Endothelial cell of umbilical vein (primary cell): ENCODE measurements at regions not wholly inside any gene's neighbourhood (a gene's known extent, or its start where the extent isn't known, plus 50 kb on each side); places are given as distances from the start of the nearest gene placed in this dataset.

Experiments used
- BruUV-seq: library from RNA; stranded (reverse); fragments of 400-500 nt; replicated peaks from 2 replicates; lab custom pipeline; 2021; lab: Mats Ljungman, UMichigan
- CTCF ChIA-PET: fragments of 300-600, 350-600 bp; sonication (Branson Sonifier 250); formaldehyde crosslinking; loops from one replicate; lab custom pipeline; 2021; ENCODE audit warnings: antibody characterized with exemption, inconsistent platforms; lab: Charles Lee
- POLR2A ChIA-PET: fragments of 300-600, 350-600 bp; sonication (Branson Sonifier 250); formaldehyde crosslinking; loops from one replicate; lab custom pipeline; 2021; ENCODE audit warnings: antibody characterized with exemption, inconsistent platforms; lab: Charles Lee
- DNase-seq: peaks from one replicate; pipeline ENCODE4 v3.0.0-alpha.2; 2011; ENCODE audit warnings: low read depth, low spot score
- FAIRE-seq: peaks from 2 replicates; lab custom pipeline; 2011; peaks lifted over from hg19 to GRCh38; lab: Jason Lieb, UNC
- H2AFZ ChIP-seq: 2 replicates; pipeline ENCODE4 v1.6.0; 2012; ENCODE audit warnings: low read depth, low read length, control low read depth, inconsistent platforms
- H3K27ac ChIP-seq: 2 replicates; pipeline ENCODE4 v1.5.1; 2011; ENCODE audit warnings: low read depth, mild to moderate bottlenecking, control low read depth, low read length, moderate library complexity; ENCODE audit not compliant: insufficient read depth
- H3K27me3 ChIP-seq, 2 experiments: 2 replicates each; pipeline versions ENCODE4 v1.6.0 to v1.6.1; 2011; ENCODE audit warnings: low read length in 2 of 2, mixed read lengths in 1 of 2; ENCODE audit not compliant: control insufficient read depth in 2 of 2, insufficient read depth in 2 of 2
- H3K36me3 ChIP-seq, 2 experiments: 2 replicates in 1 of 2; 3 replicates in 1 of 2; pipeline ENCODE4 v1.5.1; 2011; ENCODE audit warnings: low read length in 2 of 2, mild to moderate bottlenecking in 1 of 2, moderate library complexity in 1 of 2; ENCODE audit not compliant: control insufficient read depth in 2 of 2, insufficient read depth in 2 of 2; ENCODE audit errors: extremely low read depth in 1 of 2
- H3K4me1 ChIP-seq: 3 replicates; pipeline ENCODE4 v1.5.1; 2011; ENCODE audit warnings: mild to moderate bottlenecking, low read length; ENCODE audit not compliant: control insufficient read depth, insufficient read depth; ENCODE audit errors: extremely low read depth
- H3K4me2 ChIP-seq: 2 replicates; pipeline ENCODE4 v1.6.1; 2011; ENCODE audit warnings: low read length, control low read depth, mixed read lengths; ENCODE audit not compliant: insufficient read depth
- H3K4me3 ChIP-seq, 3 experiments: fragments of 200-600 bp in 1 of 3; sonication (generic), shearing (Covaris generic) in 1 of 3; replicated peaks in 1 of 3; 2 replicates each; pipeline ENCODE4 v1.5.1; 2011 to 2016; ENCODE audit warnings: control low read depth in 3 of 3, low read length in 3 of 3, mild to moderate bottlenecking in 2 of 3, inconsistent platforms in 1 of 3, low read depth in 1 of 3, moderate library complexity in 1 of 3; ENCODE audit not compliant: insufficient read depth in 1 of 3
- H3K79me2 ChIP-seq: 2 replicates; pipeline ENCODE4 v1.6.0; 2012; ENCODE audit warnings: low read length, inconsistent platforms; ENCODE audit not compliant: control insufficient read depth, insufficient read depth
- H3K9ac ChIP-seq: replicated peaks from 2 replicates; pipeline ENCODE3; 2011; ENCODE audit warnings: low read length, control low read depth; ENCODE audit not compliant: insufficient read depth; ENCODE audit errors: extremely low read depth
- H3K9me1 ChIP-seq: replicated peaks from 3 replicates; pipeline ENCODE4 v1.6.0; 2011; ENCODE audit warnings: mild to moderate bottlenecking, low read length; ENCODE audit not compliant: control insufficient read depth, insufficient read depth; ENCODE audit errors: extremely low read depth
- H3K9me3 ChIP-seq: replicated peaks from 2 replicates; pipeline ENCODE4 v1.5.1; 2012; ENCODE audit warnings: low read length, inconsistent platforms; ENCODE audit not compliant: control insufficient read depth, insufficient read depth
- H4K20me1 ChIP-seq: replicated peaks from 2 replicates; pipeline ENCODE3; 2011; ENCODE audit warnings: mild to moderate bottlenecking, low read length; ENCODE audit not compliant: control insufficient read depth, insufficient read depth; ENCODE audit errors: extremely low read depth
- CTCF ChIP-seq, 2 donors: IDR thresholded peaks; 1 replicate in 1 of 2; 2 replicates in 1 of 2; pipeline ENCODE4 v1.5.1; 2011; ENCODE audit warnings: low read length in 2 of 2, mild to moderate bottlenecking in 2 of 2, moderate library complexity in 2 of 2, control low read depth in 1 of 2, inconsistent platforms in 1 of 2, low read depth in 1 of 2; ENCODE audit not compliant: insufficient read depth in 1 of 2; ENCODE audit errors: extremely low read depth in 1 of 2
- EZH2 ChIP-seq: IDR thresholded peaks from 2 replicates; pipeline ENCODE4 v1.6.1; 2012; ENCODE audit warnings: borderline replicate concordance, low read depth, mild to moderate bottlenecking, moderate library complexity, low read length, inconsistent platforms; ENCODE audit not compliant: severe bottlenecking
- FOS ChIP-seq: IDR thresholded peaks from 2 replicates; pipeline ENCODE4 v1.6.1; 2011; ENCODE audit warnings: mild to moderate bottlenecking, low read length, moderate library complexity, borderline replicate concordance; ENCODE audit not compliant: insufficient read depth
- GATA2 ChIP-seq: IDR thresholded peaks from 2 replicates; pipeline ENCODE4 v1.7.0; 2011; ENCODE audit warnings: low read depth, mild to moderate bottlenecking, moderate library complexity, mixed read lengths, low read length; ENCODE audit not compliant: insufficient read length, insufficient read depth
- JUN ChIP-seq: IDR thresholded peaks from 2 replicates; pipeline ENCODE4 v1.6.1; 2011; ENCODE audit warnings: borderline replicate concordance, low read depth; ENCODE audit not compliant: insufficient read length, insufficient read depth
- MAX ChIP-seq: IDR thresholded peaks from 2 replicates; pipeline ENCODE4 v1.6.1; 2011; ENCODE audit not compliant: insufficient read depth, insufficient read length
- MYC ChIP-seq: IDR thresholded peaks from one replicate; pipeline ENCODE4 v1.6.1; 2011; ENCODE audit warnings: mild to moderate bottlenecking, low read depth, low read length
- POLR2A ChIP-seq: IDR thresholded peaks from 2 replicates; pipeline ENCODE4 v1.6.1; 2012; ENCODE audit warnings: low read depth, mild to moderate bottlenecking, control low read depth, low read length
- POLR2AphosphoS5 ChIP-seq: IDR thresholded peaks from 2 replicates; pipeline ENCODE4 v1.6.1; 2012; ENCODE audit warnings: low read depth, mild to moderate bottlenecking, control low read depth, low read length, moderate library complexity; ENCODE audit not compliant: insufficient read depth
- dilution Hi-C: fragments of 300-500 bp; cut with MboI; formaldehyde crosslinking; loops from one replicate; pipeline ENCODE4 v1.15.0; 2019; ENCODE audit warnings: low sequenced_read_pairs; ENCODE audit not compliant: extremely low pct_ligation_motif_present
- intact Hi-C: fragments of 100-400 bp; cut with micrococcal nuclease; formaldehyde crosslinking; loops from one replicate; pipeline ENCODE4 v1.10.0; 2022

GRCh38 chr18:51405683-51406477, 208.4 kb upstream of the MEX3C start:
- dilution Hi-C loops (no loop called here), intact Hi-C loops (no loop called here)
- Histone ChIP-seq H3K9me1 (no peaks in the 10 kb centered on the region), H2AFZ (no peak overlapping the region), H3K9me3 (no peaks in the 10 kb centered on the region), H3K4me2 (no peak overlapping the region), H3K4me3 (no peak overlapping the region), H4K20me1 (no peaks in the 10 kb centered on the region), H3K79me2 (no peaks in the 10 kb centered on the region), H3K9ac (no peak overlapping the region), H3K27ac (no peak overlapping the region), H3K36me3 (no peaks in the 10 kb centered on the region), H3K27me3 (no peaks in the 10 kb centered on the region), H3K4me1 (no peaks in the 10 kb centered on the region)
- no peak for TF ChIP-seq POLR2A
- no peak for TF ChIP-seq POLR2AphosphoS5
- TF ChIP-seq JUN: no peak
- no peak for TF ChIP-seq EZH2
- FAIRE-seq (no peak), DNase-seq (no peak)
- POLR2A ChIA-PET: no interaction called here
- CTCF ChIA-PET: no interaction called here
- no TSS peak for BruUV-seq

GRCh38 chr18:51417643-51418483, 220.4 kb upstream of the MEX3C start:
- Histone ChIP-seq H3K27me3 (no peaks in the 10 kb centered on the region), H3K4me3 (no peak overlapping the region), H3K4me2 (no peak overlapping the region), H3K4me1 (no peaks in the 10 kb centered on the region), H3K79me2 (no peaks in the 10 kb centered on the region), H3K9me3 (peaks cover 2% of the 10 kb centered on the region), H3K9ac (no peak overlapping the region), H3K9me1 (no peaks in the 10 kb centered on the region), H3K27ac (no peak overlapping the region), H3K36me3 (no peaks in the 10 kb centered on the region), H4K20me1 (no peaks in the 10 kb centered on the region), H2AFZ (no peak overlapping the region)
- no peak for TF ChIP-seq POLR2AphosphoS5
- TF ChIP-seq FOS: no peak
- no peak for TF ChIP-seq MYC
- no peak for TF ChIP-seq JUN
- TF ChIP-seq EZH2: no peak
- no peak for TF ChIP-seq MAX
- no peak for TF ChIP-seq POLR2A
- TF ChIP-seq CTCF (IDR thresholded peaks at IDR 0.05; ENCODE audit: extremely low read depth in 1 of 2, insufficient read depth in 1 of 2, low read depth in 1 of 2, low read length in 2 of 2): no peak
- TF ChIP-seq GATA2: no peak
- BruUV-seq: no TSS peak
- dilution Hi-C loops: no loop called here
- no peak for FAIRE-seq
- no peak for DNase-seq
- CTCF ChIA-PET: no interaction called here
- intact Hi-C loops: no loop called here
- POLR2A ChIA-PET: no interaction called here
